ENCODE measurements at regions not wholly inside any gene's neighbourhood (a gene's known extent, or its start where the extent isn't known, plus 50 kb on each side); places are given as distances from the start of the nearest gene placed in this dataset.

DNA sequence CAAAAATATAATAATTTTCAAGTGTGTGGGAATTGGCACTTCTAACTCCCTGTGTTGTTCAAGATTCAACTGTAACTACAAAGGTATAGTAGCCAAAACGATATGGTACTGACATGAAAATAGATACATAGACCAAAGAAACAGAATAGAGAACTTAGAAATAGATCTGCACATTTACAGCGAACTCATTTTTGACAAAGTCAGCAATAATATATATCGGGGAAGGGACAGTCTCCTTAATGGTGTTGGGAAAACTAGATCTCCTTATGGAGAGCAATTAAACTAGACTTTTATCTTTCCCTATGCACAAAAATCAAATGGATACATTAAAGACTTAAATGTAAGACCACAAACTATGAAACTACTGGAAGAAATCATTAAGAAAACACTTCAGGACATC is 1530.6 kb upstream of the SLC39A10 start:
- H3K4me1 ChIP-seq (ENCODE audit: control insufficient read depth in 1 of 2, insufficient read depth in 1 of 2, low read depth in 1 of 2, low read length in 1 of 2), result no peaks in the 10 kb centered on the region
- peaks cover 3% of the 10 kb centered on the region for H3K9me3 ChIP-seq
- H3K36me3 ChIP-seq, result no peaks in the 10 kb centered on the region
- TF ChIP-seq, protein P1, sequence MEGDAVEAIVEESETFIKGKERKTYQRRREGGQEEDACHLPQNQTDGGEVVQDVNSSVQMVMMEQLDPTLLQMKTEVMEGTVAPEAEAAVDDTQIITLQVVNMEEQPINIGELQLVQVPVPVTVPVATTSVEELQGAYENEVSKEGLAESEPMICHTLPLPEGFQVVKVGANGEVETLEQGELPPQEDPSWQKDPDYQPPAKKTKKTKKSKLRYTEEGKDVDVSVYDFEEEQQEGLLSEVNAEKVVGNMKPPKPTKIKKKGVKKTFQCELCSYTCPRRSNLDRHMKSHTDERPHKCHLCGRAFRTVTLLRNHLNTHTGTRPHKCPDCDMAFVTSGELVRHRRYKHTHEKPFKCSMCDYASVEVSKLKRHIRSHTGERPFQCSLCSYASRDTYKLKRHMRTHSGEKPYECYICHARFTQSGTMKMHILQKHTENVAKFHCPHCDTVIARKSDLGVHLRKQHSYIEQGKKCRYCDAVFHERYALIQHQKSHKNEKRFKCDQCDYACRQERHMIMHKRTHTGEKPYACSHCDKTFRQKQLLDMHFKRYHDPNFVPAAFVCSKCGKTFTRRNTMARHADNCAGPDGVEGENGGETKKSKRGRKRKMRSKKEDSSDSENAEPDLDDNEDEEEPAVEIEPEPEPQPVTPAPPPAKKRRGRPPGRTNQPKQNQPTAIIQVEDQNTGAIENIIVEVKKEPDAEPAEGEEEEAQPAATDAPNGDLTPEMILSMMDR (IDR thresholded peaks at IDR 0.05), result no peak
- H3K27ac ChIP-seq, result no peak overlapping the region
- H3K4me3 ChIP-seq (ENCODE audit: low read depth in 1 of 2, low read length in 1 of 2), result no peak overlapping the region
- no peaks in the 10 kb centered on the region for H3K27me3 ChIP-seq

- Histone ChIP-seq H3K27ac (no peak overlapping the region), H3K36me3 (no peaks in the 10 kb centered on the region), H3K27me3 (no peaks in the 10 kb centered on the region), H3K4me1 (ENCODE audit: control insufficient read depth in 1 of 2, insufficient read depth in 1 of 2, low read depth in 1 of 2, low read length in 1 of 2) (no peaks in the 10 kb centered on the region), H3K9me3 (no peaks in the 10 kb centered on the region), H3K4me3 (ENCODE audit: low read depth in 1 of 2, low read length in 1 of 2) (no peak overlapping the region)
- TF ChIP-seq, protein P1 (IDR thresholded peaks at IDR 0.05), result no peak
Observed at GRCh38 chr2:194116861-194117260, 1540.2 kb upstream of the SLC39A10 start.

DNA sequence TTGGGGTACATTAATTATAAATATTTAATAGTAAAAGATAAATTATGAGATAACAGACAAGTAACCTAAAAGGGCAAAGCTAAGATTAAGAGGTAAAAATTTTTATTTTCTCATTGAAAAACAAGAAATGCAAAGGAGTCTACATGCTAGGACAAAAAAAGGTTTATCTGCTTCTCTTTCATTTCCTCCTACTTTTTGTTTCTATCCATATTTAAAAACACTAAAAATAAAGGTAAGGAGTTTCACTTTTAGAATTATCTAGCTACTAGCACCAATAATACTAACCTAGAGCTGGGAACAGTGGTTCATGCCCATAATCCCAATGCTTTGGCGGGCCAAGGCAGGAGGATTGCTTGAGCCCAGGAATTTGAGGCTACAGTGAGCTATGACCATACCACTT is 1551.7 kb upstream of the SLC39A10 start:
- Histone ChIP-seq H3K27ac (no peak overlapping the region), H3K27me3 (no peaks in the 10 kb centered on the region), H3K4me1 (ENCODE audit: control insufficient read depth in 1 of 2, insufficient read depth in 1 of 2, low read depth in 1 of 2, low read length in 1 of 2) (no peaks in the 10 kb centered on the region), H3K36me3 (no peaks in the 10 kb centered on the region), H3K4me3 (ENCODE audit: low read depth in 1 of 2, low read length in 1 of 2) (no peak overlapping the region), H3K9me3 (no peaks in the 10 kb centered on the region)
- TF ChIP-seq, protein P1 (IDR thresholded peaks at IDR 0.05), result no peak

DNA sequence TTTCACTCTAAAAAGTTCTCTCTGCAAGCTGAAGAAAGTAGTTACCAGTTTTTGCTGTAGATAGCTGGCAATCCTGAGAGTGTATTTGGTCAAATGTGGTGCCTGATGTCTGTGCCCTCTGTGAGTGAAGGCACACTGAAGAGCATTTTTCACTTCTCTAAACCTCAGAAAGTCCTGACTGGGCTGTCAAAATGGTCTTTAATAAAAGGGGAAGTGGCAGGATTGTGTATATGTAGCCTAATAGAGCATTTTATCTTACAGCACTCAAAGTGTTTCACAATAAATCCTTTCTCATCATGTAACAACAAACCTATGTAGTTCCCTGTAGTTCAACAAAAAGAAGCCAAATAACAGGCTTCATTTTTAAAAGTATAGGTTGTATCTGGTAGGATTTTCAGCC is 1552.3 kb upstream of the SLC39A10 start:
- TF ChIP-seq, protein P1 (IDR thresholded peaks at IDR 0.05), result no peak
- H3K36me3 ChIP-seq, result no peaks in the 10 kb centered on the region

GRCh38 chr2:194103941-194104659 is 1552.9 kb upstream of the SLC39A10 start:
- Histone ChIP-seq H3K36me3 (no peaks in the 10 kb centered on the region), H3K4me3 (ENCODE audit: low read depth in 1 of 2, low read length in 1 of 2) (no peak overlapping the region), H3K27ac (no peak overlapping the region), H3K27me3 (no peaks in the 10 kb centered on the region), H3K4me1 (ENCODE audit: control insufficient read depth in 1 of 2, insufficient read depth in 1 of 2, low read depth in 1 of 2, low read length in 1 of 2) (no peaks in the 10 kb centered on the region), H3K9me3 (no peaks in the 10 kb centered on the region)
- TF ChIP-seq, protein P1 (IDR thresholded peaks at IDR 0.05), result no peak

More for the DNA sequence above, 1552.3 kb upstream of the SLC39A10 start:
- no peak overlapping the region for H3K4me3 ChIP-seq (ENCODE audit: low read depth in 1 of 2, low read length in 1 of 2)
- H3K27me3 ChIP-seq, result no peaks in the 10 kb centered on the region
- H3K9me3 ChIP-seq, result no peaks in the 10 kb centered on the region
- no peak overlapping the region for H3K27ac ChIP-seq
- H3K4me1 ChIP-seq (ENCODE audit: control insufficient read depth in 1 of 2, insufficient read depth in 1 of 2, low read depth in 1 of 2, low read length in 1 of 2), result no peaks in the 10 kb centered on the region
